ENCODE measurements at regions not wholly inside any gene's neighbourhood (a gene's known extent, or its start where the extent isn't known, plus 50 kb on each side); places are given as distances from the start of the nearest gene placed in this dataset.

DNA sequence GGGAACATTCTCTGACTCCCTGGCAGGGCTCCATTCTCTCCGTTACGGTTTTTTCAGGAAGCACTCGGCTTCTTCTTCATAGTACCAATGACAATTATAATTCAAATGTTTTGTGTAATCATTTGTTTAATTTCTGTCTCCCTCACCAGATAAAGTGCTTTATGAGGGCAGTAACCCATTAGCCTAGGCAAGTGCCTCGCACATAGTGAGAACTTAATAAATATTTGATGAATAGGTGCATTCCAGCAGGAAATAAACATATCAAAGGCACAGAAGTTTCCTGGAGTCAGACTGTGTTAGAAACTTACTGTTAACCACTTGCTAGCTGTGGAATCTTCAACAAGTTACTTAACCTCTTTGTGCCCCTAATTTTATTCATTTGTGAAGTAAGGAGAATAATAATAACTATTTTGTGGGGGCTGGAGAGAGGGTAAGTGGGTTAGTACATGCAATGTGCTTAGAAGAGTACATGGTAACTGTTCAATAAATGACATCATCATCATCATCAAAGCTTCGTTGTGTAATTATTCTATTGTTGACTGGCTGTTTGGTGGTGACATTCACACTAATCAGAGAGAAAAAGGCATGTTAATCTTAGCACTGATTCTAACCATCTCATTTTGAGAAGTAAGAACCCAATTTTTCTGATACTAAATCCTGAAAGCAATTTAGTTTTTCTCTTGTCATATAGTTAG, 352.3 kb downstream of the INSIG2 start:
- 44 to 55% (median 48%) methylated on average over 5 of the region's 5 CpGs for WGBS, 4 donors

DNA sequence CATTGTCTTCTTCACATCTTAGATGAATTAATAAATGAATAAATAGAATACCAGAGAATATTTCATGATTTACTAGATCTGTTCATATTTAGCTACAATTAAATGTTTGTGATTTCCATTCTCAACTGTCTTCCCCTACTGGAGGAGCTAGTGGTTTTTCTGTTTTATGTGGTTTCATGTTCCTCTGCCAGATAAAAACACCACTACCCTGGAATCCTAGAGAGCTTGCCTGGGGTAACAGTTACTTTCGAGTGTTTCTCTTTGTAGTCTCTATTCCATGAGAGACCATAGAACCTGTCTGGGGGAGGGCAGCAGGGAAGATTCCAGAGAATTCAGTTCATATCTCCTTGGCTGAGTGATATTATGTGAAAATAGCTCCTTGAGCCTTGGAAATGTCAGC, 349.2 kb downstream of the INSIG2 start:
- no peak for TF ChIP-seq POLR2A (IDR thresholded peaks at IDR 0.05)
- TF ChIP-seq, protein P1, sequence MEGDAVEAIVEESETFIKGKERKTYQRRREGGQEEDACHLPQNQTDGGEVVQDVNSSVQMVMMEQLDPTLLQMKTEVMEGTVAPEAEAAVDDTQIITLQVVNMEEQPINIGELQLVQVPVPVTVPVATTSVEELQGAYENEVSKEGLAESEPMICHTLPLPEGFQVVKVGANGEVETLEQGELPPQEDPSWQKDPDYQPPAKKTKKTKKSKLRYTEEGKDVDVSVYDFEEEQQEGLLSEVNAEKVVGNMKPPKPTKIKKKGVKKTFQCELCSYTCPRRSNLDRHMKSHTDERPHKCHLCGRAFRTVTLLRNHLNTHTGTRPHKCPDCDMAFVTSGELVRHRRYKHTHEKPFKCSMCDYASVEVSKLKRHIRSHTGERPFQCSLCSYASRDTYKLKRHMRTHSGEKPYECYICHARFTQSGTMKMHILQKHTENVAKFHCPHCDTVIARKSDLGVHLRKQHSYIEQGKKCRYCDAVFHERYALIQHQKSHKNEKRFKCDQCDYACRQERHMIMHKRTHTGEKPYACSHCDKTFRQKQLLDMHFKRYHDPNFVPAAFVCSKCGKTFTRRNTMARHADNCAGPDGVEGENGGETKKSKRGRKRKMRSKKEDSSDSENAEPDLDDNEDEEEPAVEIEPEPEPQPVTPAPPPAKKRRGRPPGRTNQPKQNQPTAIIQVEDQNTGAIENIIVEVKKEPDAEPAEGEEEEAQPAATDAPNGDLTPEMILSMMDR (IDR thresholded peaks at IDR 0.05), result no peak
- ATAC-seq, result no peak
- 38 to 60% (median 59%) methylated on average over 1 of the region's 1 CpG for WGBS, 4 donors

More for the DNA sequence above, 352.3 kb downstream of the INSIG2 start:
- Histone ChIP-seq H3K27me3 (peaks cover 0 to 5% (median 0%) of the 10 kb centered on the region in 9 donors), H3K9me3 (peaks cover 0 to 7% (median 0%) of the 10 kb centered on the region in 12 donors), H3K4me1 (no peaks in the 10 kb centered on the region), H3K4me3 (no peak overlapping the region), H3K27ac (no peak overlapping the region), H3K36me3 (no peaks in the 10 kb centered on the region)
- intact Hi-C loops (cut with DNase I), result no loop called here
- no peak for ATAC-seq
- no peak for TF ChIP-seq POLR2A (IDR thresholded peaks at IDR 0.05)
- TF ChIP-seq, protein P1 (IDR thresholded peaks at IDR 0.05), result no peak
- no peak for DNase-seq

GRCh38 chr2:118431997-118432396, 343.7 kb downstream of the INSIG2 start:
- Histone ChIP-seq H3K4me1 (no peaks in the 10 kb centered on the region), H3K4me3 (no peak overlapping the region), H3K27me3 (peaks cover 0 to 7% (median 0%) of the 10 kb centered on the region in 9 donors), H3K36me3 (no peaks in the 10 kb centered on the region), H3K9me3 (peaks cover 0 to 8% (median 0%) of the 10 kb centered on the region in 12 donors), H3K27ac (no peak overlapping the region)
- no peak for ATAC-seq
- intact Hi-C loops (cut with DNase I), result no loop called here
- DNase-seq, result no peak
- TF ChIP-seq, protein P1 (IDR thresholded peaks at IDR 0.05), result no peak
- TF ChIP-seq POLR2A (IDR thresholded peaks at IDR 0.05), result no peak
- 76 to 87% (median 81%) methylated on average over 4 of the region's 4 CpGs for WGBS, 4 donors

More for the DNA sequence above, 349.2 kb downstream of the INSIG2 start:
- Histone ChIP-seq H3K27me3 (peaks cover 0 to 5% (median 0%) of the 10 kb centered on the region in 9 donors), H3K4me1 (no peaks in the 10 kb centered on the region), H3K4me3 (no peak overlapping the region), H3K36me3 (no peaks in the 10 kb centered on the region), H3K27ac (no peak overlapping the region), H3K9me3 (no peaks in the 10 kb centered on the region)
- no peak for DNase-seq
- intact Hi-C loops (cut with DNase I), result no loop called here

GRCh38 chr2:118431586-118431985, 343.3 kb downstream of the INSIG2 start:
- H3K4me3 ChIP-seq, result no peak overlapping the region
- H3K9me3 ChIP-seq, result peaks cover 0 to 8% (median 0%) of the 10 kb centered on the region in 12 donors
- TF ChIP-seq, protein P1 (IDR thresholded peaks at IDR 0.05), result no peak
- no peak for TF ChIP-seq POLR2A (IDR thresholded peaks at IDR 0.05)
- no peak overlapping the region for H3K27ac ChIP-seq
- intact Hi-C loops (cut with DNase I), result no loop called here
- DNase-seq (no peak), ATAC-seq (no peak)
- H3K36me3 ChIP-seq, result no peaks in the 10 kb centered on the region
- H3K27me3 ChIP-seq, result peaks cover 0 to 7% (median 0%) of the 10 kb centered on the region in 9 donors
- no peaks in the 10 kb centered on the region for H3K4me1 ChIP-seq
- 83 to 85% (median 85%) methylated on average over 6 of the region's 6 CpGs for WGBS, 4 donors
